IMR-90 (cell line): ENCODE measurements at regions not wholly inside any gene's neighbourhood (a gene's known extent, or its start where the extent isn't known, plus 50 kb on each side); places are given as distances from the start of the nearest gene placed in this dataset.

Source experiments
- ATAC-seq: fragments of 200-7000 bp; cut with Tn5 transposase; 2 replicates; pipeline ENCODE4 v1.9.1; 2020; ENCODE audit warnings: low read depth, mild to moderate bottlenecking, moderate library complexity
- BruUV-seq: library from RNA; stranded (reverse); fragments of 400-500 nt; replicated peaks from 2 replicates; lab custom pipeline; 2021; lab: Mats Ljungman, UMichigan
- CTCF ChIA-PET: fragments of 300-600 bp; formaldehyde crosslinking; extraction: SDS; loops from one replicate; lab custom pipeline; 2021; ENCODE audit warnings: antibody characterized with exemption; lab: Yijun Ruan, JAX
- POLR2A ChIA-PET: fragments of 300-600 bp; sonication (Branson Sonifier 250); formaldehyde crosslinking; loops from one replicate; lab custom pipeline; 2022; ENCODE audit warnings: antibody characterized with exemption; ENCODE audit not compliant: unreplicated experiment; lab: Charles Lee
- DNase-seq: peaks from one replicate; pipeline ENCODE4 v3.0.0; 2013
- H2AFZ ChIP-seq: replicated peaks from 2 replicates; pipeline ENCODE3; 2013; ENCODE audit warnings: low read length, mild to moderate bottlenecking; ENCODE audit not compliant: poor library complexity
- H2AK5ac ChIP-seq: 2 replicates; pipeline ENCODE4 v1.6.1; 2013; ENCODE audit warnings: low read depth, low read length, inconsistent platforms
- H2AK9ac ChIP-seq: replicated peaks from 2 replicates; pipeline ENCODE3; 2013; ENCODE audit warnings: mild to moderate bottlenecking, low read depth, low read length, moderate library complexity; ENCODE audit not compliant: poor library complexity
- H2BK120ac ChIP-seq: 2 replicates; pipeline ENCODE4 v1.6.1; 2013; ENCODE audit warnings: low read depth, low read length, inconsistent platforms
- H2BK15ac ChIP-seq: 3 replicates; pipeline ENCODE4 v1.6.1; 2013; ENCODE audit warnings: low read depth, low read length, inconsistent platforms
- H2BK20ac ChIP-seq: 2 replicates; pipeline ENCODE4 v1.6.1; 2013; ENCODE audit warnings: low read depth, mild to moderate bottlenecking, inconsistent platforms, low read length, moderate library complexity
- H2BK5ac ChIP-seq: 2 replicates; pipeline ENCODE4 v1.6.1; 2013; ENCODE audit warnings: mild to moderate bottlenecking, low read depth, low read length, inconsistent platforms; ENCODE audit not compliant: poor library complexity, severe bottlenecking
- H3K14ac ChIP-seq: replicated peaks from 2 replicates; pipeline ENCODE4 v1.6.1; 2013; ENCODE audit warnings: low read depth, low read length, inconsistent platforms
- H3K18ac ChIP-seq: 2 replicates; pipeline ENCODE4 v1.6.1; 2013; ENCODE audit warnings: low read depth, low read length, control low read depth
- H3K23ac ChIP-seq: 2 replicates; pipeline ENCODE4 v1.6.1; 2013; ENCODE audit warnings: low read depth, low read length, inconsistent platforms
- H3K27ac ChIP-seq: 2 replicates; pipeline ENCODE4 v1.5.1; 2013; ENCODE audit warnings: mild to moderate bottlenecking, control low read depth, low read length; ENCODE audit not compliant: insufficient read depth
- H3K27me3 ChIP-seq: 2 replicates; pipeline ENCODE4 v1.6.1; 2013; ENCODE audit warnings: low read length; ENCODE audit not compliant: control insufficient read depth, insufficient read depth
- H3K36me3 ChIP-seq: 2 replicates; pipeline ENCODE4 v1.6.1; 2013; ENCODE audit warnings: low read length, mixed read lengths; ENCODE audit not compliant: control insufficient read depth, insufficient read depth
- H3K4ac ChIP-seq: 2 replicates; pipeline ENCODE4 v1.6.1; 2013; ENCODE audit warnings: low read depth, low read length, inconsistent platforms
- H3K4me1 ChIP-seq: 2 replicates; pipeline ENCODE4 v1.6.1; 2013; ENCODE audit warnings: low read length, mixed read lengths; ENCODE audit not compliant: control insufficient read depth, insufficient read depth
- H3K4me2 ChIP-seq: 2 replicates; pipeline ENCODE4 v1.6.1; 2013; ENCODE audit warnings: low read depth, mild to moderate bottlenecking, control low read depth, low read length, moderate library complexity
- H3K4me3 ChIP-seq: 2 replicates; pipeline ENCODE4 v1.5.1; 2013; ENCODE audit warnings: low read depth, mild to moderate bottlenecking, control low read depth, low read length, moderate library complexity; ENCODE audit not compliant: insufficient read depth
- H3K56ac ChIP-seq: 2 replicates; pipeline ENCODE4 v1.6.1; 2013; ENCODE audit warnings: low read length, inconsistent platforms; ENCODE audit not compliant: insufficient read depth; ENCODE audit errors: extremely low read depth
- H3K79me1 ChIP-seq, 2 experiments: 2 replicates each; pipeline ENCODE4 v1.6.1; 2013; ENCODE audit warnings: low read length in 2 of 2, inconsistent platforms in 1 of 2, low read depth in 1 of 2
- H3K9ac ChIP-seq: 2 replicates; pipeline ENCODE4 v1.6.1; 2013; ENCODE audit warnings: low read depth, low read length, control low read depth
- H3K9me1 ChIP-seq: 2 replicates; pipeline ENCODE4 v1.6.1; 2013; ENCODE audit warnings: low read length, inconsistent platforms; ENCODE audit not compliant: insufficient read depth
- H3K9me3 ChIP-seq: 2 replicates; pipeline ENCODE4 v1.6.1; 2013; ENCODE audit warnings: low read length; ENCODE audit not compliant: control insufficient read depth, insufficient read depth
- H4K20me1 ChIP-seq: 2 replicates; pipeline ENCODE4 v1.6.1; 2013; ENCODE audit warnings: low read length, inconsistent platforms; ENCODE audit not compliant: insufficient read depth
- H4K5ac ChIP-seq: 2 replicates; pipeline ENCODE4 v1.6.1; 2013; ENCODE audit warnings: mild to moderate bottlenecking, low read depth, low read length, control low read depth
- H4K8ac ChIP-seq, 2 experiments: 2 replicates each; pipeline ENCODE4 v1.6.1; 2013; ENCODE audit warnings: low read depth in 2 of 2, low read length in 2 of 2, control low read depth in 1 of 2, inconsistent platforms in 1 of 2
- H4K91ac ChIP-seq: 2 replicates; pipeline ENCODE4 v1.6.1; 2013; ENCODE audit warnings: low read depth, low read length, inconsistent platforms; ENCODE audit not compliant: insufficient read depth
- BHLHE40 ChIP-seq: fragments of 150-350 bp; IDR thresholded peaks from 2 replicates; pipeline ENCODE4 v1.6.1; 2016; ENCODE audit warnings: mild to moderate bottlenecking, low read depth, low read length
- FOS ChIP-seq: fragments of 150-350 bp; IDR thresholded peaks from 2 replicates; pipeline ENCODE4 v1.6.1; 2016; ENCODE audit warnings: low read depth, low read length
- MAFK ChIP-seq: IDR thresholded peaks from 2 replicates; pipeline ENCODE4 v1.6.1; 2012; ENCODE audit warnings: low read depth, low read length, improper control_type of control experiment
- RCOR1 ChIP-seq: IDR thresholded peaks from 2 replicates; pipeline ENCODE4 v1.6.1; 2012; ENCODE audit warnings: mild to moderate bottlenecking, low read length, improper control_type of control experiment; ENCODE audit not compliant: insufficient replicate concordance
- RFX5 ChIP-seq: IDR thresholded peaks from 2 replicates; pipeline ENCODE4 v1.8.0; 2012; ENCODE audit warnings: low read depth, mild to moderate bottlenecking, low read length, moderate library complexity
- WGBS, 2 experiments: methylation state at CpG; one replicate each; pipeline versions ENCODE4 v1.1.5 to v1.1.7; 2013; ENCODE audit warnings: missing lambda C conversion rate in 2 of 2; ENCODE audit not compliant: insufficient read length in 1 of 2; ENCODE audit errors: extremely low coverage in 2 of 2; 5-methylcytosine and 5-hydroxymethylcytosine counted together
- dilution Hi-C: fragments of 300-500 bp; cut with HindIII; formaldehyde crosslinking; loops from one replicate; pipeline ENCODE4 v1.14.3; 2018; ENCODE audit warnings: low sequenced_read_pairs; ENCODE audit not compliant: unreplicated experiment
- in situ Hi-C: fragments of 300-500 bp; cut with MboI; formaldehyde crosslinking; loops from 3 replicates; pipeline ENCODE4 v1.14.3; 2019; ENCODE audit warnings: low sequenced_read_pairs, inconsistent platforms, mixed read lengths
- intact Hi-C: fragments of 100-400 bp; cut with micrococcal nuclease; formaldehyde crosslinking; loops from 2 replicates; pipeline ENCODE4 v1.10.0; 2022
- TF ChIP-seq, protein P1 (sequence below): fragments of 150-350 bp; IDR thresholded peaks from 2 replicates; pipeline ENCODE4 v1.6.1; 2017; ENCODE audit warnings: mild to moderate bottlenecking, antibody characterized with exemption, low read length, low read depth

DNA sequence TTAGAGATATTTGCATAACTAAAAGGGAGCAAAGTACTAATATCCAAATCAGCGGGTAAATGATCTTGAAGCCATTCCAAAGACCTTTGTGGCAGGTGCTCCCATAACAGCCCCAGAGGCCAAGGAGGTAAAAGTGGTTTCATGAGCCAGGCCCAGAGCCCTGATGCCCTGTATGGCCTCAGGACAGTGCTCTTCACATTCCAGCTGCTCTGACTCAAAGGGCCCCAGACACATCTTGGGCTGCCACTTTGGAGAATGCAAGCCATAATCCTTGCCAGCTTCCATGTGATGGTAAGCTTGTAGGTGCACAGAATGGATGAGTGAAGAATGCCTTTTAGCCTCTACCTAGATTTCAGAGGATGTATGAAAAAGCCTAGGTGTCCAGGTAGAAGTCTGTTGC lies 933.4 kb downstream of the SLC16A7 start:
- H4K5ac ChIP-seq, result no peak overlapping the region
- no peaks in the 10 kb centered on the region for H3K9me3 ChIP-seq
- no peaks in the 10 kb centered on the region for H3K4me1 ChIP-seq
- no TSS peak for BruUV-seq
- H3K4me3 ChIP-seq, result no peak overlapping the region
- no peak overlapping the region for H2AFZ ChIP-seq
- H3K23ac ChIP-seq, result no peak overlapping the region
- no peak overlapping the region for H4K91ac ChIP-seq
- H4K8ac ChIP-seq, result no peak overlapping the region
- TF ChIP-seq RFX5 (no peak), FOS (no peak), BHLHE40 (no peak), MAFK (no peak), RCOR1 (no peak)
- TF ChIP-seq, protein P1, sequence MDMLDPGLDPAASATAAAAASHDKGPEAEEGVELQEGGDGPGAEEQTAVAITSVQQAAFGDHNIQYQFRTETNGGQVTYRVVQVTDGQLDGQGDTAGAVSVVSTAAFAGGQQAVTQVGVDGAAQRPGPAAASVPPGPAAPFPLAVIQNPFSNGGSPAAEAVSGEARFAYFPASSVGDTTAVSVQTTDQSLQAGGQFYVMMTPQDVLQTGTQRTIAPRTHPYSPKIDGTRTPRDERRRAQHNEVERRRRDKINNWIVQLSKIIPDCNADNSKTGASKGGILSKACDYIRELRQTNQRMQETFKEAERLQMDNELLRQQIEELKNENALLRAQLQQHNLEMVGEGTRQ, result no peak
- H3K27me3 ChIP-seq, result no peaks in the 10 kb centered on the region
- no peak overlapping the region for H3K4me2 ChIP-seq
- H3K9ac ChIP-seq, result no peak overlapping the region
- H2BK15ac ChIP-seq, result no peak overlapping the region
- no peak overlapping the region for H2BK20ac ChIP-seq
- H3K56ac ChIP-seq, result no peak overlapping the region
- dilution Hi-C loops, result no loop called here
- H3K14ac ChIP-seq, result no peak overlapping the region
- H3K18ac ChIP-seq, result no peak overlapping the region
- no peaks in the 10 kb centered on the region for H3K79me1 ChIP-seq
- no peak overlapping the region for H3K4ac ChIP-seq
- ChIA-PET POLR2A (no interaction called here), CTCF (no interaction called here)
- no peaks in the 10 kb centered on the region for H3K36me3 ChIP-seq
- H4K20me1 ChIP-seq, result no peaks in the 10 kb centered on the region
- intact Hi-C loops, result no loop called here
- DNase-seq, result no peak
- no peak overlapping the region for H2BK5ac ChIP-seq
- H2AK9ac ChIP-seq, result no peak overlapping the region
- no peak overlapping the region for H2BK120ac ChIP-seq
- no peak overlapping the region for H3K27ac ChIP-seq
- no peaks in the 10 kb centered on the region for H3K9me1 ChIP-seq
- no peak overlapping the region for H2AK5ac ChIP-seq
- WGBS, 2 experiments, result 100% methylated on average over 1 of the region's 1 CpG; no CpG with 5 or more reads in 1 of the 2 experiments
- ATAC-seq, result no peak
- in situ Hi-C loops, result no loop called here
